Epithelial cell of prostate (primary cell): ENCODE measurements at regions not wholly inside any gene's neighbourhood (a gene's known extent, or its start where the extent isn't known, plus 50 kb on each side); places are given as distances from the start of the nearest gene placed in this dataset.
A peak's percentile ranks its signal among the peaks of the same experiment; 100 is the strongest.
"Not testable (repeated sequence)": the region's sequence is repeated elsewhere in the genome, so short reads cannot be mapped to it uniquely, and the experiment has no call there.

ENCODE experiments used
- DNase-seq: peaks from one replicate; pipeline ENCODE4 v3.0.0-alpha.2; 2011; ENCODE audit warnings: low read depth, low spot score
- H3K27ac ChIP-seq: fragments of 450-650 bp; 2 replicates; pipeline ENCODE4 v1.5.1; 2017; ENCODE audit warnings: mild to moderate bottlenecking

DNA sequence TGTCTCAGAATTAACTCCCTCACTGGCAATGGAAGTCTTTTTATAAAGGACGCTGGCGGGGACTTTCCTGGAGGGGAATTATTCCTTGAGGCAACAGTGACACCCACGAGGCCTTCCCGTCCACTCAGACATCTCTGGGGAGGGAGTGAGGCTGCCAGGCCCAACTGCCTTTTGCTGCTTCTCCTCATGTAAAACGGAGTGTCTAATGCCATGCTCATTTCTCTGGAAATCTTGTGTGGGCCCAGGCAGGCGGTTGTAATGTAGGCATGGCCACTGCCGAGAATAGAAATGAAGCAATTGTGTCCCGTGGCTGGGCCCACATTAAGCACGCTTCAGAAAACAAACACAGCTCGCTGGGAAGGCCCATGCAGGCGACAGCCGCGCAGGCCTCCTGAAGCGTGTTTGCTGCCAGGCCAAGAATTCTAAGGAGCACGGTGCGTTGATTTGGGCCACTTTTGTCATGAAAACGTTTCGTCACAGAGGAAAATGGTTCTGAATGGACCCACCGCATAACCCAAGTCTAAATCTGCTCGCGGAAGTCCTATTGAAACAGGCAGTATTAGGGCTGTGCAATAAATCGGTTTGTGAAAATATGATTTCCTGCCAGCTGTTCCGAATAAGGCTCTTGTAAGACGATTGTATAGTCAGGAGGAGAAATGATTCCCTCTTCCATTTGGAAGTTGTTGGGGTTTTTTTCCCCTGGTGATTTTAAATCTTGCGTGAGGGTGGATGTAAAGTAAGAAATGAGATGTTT, 104.2 kb upstream of the CHST15 start:
- no peak for DNase-seq
- H3K27ac ChIP-seq: no peak overlapping the region

DNA sequence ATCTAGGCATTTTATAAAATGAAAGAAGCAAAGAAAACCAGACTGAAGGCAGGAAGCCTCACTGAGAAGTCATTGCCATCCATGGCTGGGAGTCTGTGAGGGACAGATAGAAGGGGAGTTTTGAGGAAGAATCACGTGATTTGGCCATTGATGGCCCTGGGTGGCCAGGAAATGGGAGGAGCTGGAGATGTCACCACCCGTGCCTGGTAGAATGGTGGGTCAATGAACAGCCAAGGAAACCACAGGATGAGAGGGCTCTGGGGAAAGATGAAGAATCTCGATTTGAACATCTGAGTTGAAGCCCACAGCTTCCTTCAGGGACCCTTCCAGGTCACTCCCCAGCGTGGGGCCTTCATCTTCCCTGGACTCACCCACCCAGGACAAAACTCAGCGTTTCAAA, 103.3 kb upstream of the CHST15 start:
- no peak overlapping the region for H3K27ac ChIP-seq
- DNase-seq: no peak

DNA sequence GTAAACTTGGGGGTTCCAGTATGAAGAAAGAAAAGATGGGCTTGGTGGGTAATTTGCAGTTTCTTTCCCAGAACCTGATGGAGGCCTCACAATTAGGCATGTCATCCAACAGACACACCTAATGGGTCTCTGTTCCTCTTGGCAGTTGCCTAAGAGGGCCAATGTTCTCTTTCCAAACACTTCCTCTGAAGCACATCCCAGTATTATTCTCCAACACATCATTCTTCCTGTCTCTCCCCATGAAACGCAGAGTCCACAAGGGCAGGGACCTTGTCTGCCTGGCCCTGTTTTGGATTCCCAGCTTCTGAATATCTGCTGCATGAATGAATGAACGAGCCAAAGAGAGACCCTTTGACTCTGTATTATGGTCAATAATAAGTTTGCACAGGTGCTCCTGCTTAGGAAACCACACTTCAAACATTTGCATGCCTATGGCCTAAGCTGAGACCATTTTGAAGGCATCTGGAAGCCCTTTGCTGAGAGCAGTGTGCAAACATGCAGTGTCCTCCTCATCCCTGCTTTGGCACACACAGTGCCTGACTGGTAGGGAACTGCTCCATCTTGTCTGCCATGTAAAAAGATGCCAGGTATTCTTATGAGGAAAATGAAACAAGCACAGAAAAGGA, 100.9 kb upstream of the CHST15 start:
- H3K27ac ChIP-seq: no peak overlapping the region
- DNase-seq: no peak

DNA sequence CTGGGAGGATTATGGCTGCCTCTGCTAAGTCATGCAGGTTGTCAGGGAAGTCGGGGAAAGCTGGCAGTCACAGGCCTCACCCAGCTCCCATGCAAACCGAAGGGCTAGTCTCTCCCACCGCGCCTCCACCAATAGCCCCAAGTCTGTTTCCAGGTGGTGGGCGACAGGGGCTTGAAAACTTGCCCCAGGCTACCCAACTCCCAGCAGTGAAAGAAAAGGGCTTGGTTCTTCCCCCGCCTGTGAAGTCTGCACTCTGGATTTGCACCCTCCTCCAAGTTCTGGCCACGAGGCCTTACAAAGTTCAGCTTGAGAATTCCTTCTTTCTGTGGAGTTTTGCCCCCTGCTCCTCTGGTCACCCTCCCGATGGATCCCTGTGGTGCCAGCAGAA, 99.9 kb upstream of the CHST15 start:
- H3K27ac ChIP-seq: no peak overlapping the region
- DNase-seq: no peak

DNA sequence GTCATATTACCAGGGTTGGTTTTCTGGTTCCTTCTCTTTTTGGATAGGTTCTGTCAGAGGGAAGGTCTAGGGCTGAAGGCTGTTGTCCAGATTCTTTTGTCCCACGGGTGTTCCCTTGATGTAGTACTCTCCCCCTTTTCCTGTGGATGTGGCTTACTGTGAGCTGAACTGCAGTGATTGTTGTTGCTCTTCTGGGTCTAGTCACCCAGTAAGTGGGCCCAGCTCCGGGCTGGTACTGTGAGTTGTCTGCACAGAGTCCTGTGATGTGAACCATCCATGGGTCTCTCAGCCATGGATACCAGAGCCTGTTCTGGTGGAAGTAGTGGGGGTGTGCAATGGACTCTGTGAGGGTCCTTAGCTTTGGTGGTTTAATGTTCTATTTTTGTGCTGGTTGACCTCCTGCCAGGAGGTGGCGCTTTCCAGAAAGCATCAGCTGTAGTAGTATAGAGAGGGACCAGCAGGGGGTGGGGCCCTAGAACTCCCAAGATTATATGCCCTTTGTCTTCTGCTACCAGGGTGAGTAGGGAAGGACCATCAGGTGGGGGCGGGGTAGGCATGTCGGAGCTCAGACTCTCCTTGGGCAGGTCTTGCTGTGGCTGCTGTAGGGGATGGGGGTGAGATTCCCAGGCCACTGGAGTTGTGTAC, 99.4 kb upstream of the CHST15 start:
- DNase-seq, H3K27ac ChIP-seq: not testable (repeated sequence)

DNA sequence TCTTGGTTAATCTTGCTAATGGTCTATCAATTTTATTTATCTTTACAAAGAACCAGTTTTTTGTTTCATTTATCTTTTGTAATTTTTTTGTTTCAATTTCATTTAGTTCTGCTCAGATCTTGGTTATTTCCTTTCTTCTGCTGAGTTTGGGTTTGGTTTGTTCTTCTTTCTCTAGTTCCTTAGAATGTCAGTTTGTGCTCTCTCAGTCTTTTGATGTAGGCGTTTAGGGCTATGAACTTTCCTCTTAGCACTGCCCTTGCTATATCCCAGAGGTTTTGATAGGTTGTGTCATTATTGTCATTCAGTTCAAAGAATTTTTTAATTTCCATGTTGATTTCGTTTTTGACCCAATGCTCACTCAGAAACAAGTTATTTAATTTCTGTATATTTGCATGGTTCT, 97.1 kb upstream of the CHST15 start:
- DNase-seq, H3K27ac ChIP-seq: not testable (repeated sequence)

DNA sequence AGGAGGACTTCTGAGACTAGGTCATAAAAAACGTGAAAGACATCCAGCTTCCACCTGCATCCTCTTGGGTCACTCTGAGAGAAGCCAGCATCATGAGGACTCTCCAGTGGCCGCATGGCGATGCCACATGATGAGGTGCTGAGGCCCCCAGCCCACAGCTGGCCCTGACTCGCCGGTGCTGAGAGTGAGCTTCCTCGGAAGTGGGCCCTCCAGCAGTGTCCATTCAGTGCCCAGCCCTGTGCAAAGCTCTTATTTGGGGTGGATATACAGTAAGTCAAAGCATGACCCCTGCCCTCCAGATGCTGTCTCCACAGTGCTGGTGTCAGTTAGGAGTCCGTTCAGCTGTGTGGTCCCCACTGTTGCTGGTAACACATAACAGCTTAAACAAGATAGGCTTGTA, 93.6 kb upstream of the CHST15 start:
- no peak overlapping the region for H3K27ac ChIP-seq
- no peak for DNase-seq

DNA sequence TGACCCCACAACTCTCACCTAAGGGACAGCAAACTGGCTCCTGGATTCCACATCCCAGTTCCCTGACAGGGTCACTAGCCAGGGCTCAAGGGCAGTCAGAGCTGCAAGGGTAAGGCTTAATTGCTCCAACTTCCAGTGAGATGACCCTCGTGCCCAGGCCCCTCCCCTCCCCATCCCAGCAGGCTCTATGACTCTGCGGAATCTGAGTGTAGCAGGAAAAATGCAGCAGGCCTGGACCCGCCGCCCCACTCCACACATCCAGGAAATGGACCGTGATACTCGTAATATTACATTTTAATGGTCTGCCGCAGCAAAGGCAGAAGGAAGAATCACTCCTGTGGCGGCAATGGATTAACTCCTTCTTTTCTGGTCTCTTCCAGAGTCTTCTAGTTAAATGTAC, 91.7 kb upstream of the CHST15 start:
- H3K27ac ChIP-seq: peak overlapping the region; percentile 66
- peak; percentile 51 for DNase-seq

DNA sequence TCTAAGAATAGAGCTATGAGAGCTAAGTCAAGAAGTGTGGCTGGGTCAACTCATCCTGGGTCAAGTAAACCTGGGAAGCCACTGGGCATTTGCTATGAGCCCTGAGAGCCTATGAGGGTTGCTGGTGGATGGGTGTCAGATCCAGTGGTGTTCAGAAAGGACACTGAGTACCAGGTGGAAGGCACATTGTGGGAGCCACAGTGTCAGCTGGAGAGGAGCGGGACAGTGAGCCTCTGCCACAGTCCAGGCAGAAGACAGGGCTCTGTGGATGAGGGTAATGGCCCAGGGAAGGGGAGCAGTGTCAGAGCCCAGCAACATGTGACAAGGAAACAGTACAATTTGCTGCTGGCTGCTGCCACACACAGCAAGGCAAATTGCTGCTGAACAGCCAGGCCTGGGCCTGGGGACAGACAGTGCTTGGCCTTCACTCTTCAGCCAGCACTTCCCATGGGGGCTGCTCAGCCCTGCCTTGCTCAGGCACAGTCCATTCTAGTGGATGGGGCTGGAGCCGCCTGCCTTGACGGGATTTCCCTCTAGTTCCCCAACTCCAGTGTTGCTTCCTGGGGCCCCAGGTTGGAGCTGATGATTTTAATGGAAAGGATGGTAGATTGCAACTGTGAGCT, 90.9 kb upstream of the CHST15 start:
- H3K27ac ChIP-seq: no peak overlapping the region
- no peak for DNase-seq

DNA sequence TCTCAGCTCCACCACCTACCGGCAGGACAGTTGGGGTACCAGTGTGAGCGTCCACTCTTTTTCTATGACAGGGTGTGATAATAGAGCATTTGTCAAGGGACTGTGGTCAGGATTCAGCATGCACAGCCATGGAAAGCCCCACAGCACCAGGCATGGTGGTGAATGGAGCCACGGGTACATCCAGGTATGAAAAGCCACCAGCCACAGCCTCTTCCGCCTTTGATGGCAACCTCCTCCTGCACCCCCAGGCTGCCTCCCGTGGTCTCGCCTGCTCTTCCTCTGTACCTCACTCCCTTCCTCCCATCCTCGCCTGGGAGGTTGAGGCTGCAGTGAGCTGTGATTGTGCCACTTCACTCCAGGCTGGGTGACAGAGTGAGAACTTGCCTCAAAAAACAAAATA, 90.2 kb upstream of the CHST15 start:
- DNase-seq: no peak
- H3K27ac ChIP-seq: no peak overlapping the region

DNA sequence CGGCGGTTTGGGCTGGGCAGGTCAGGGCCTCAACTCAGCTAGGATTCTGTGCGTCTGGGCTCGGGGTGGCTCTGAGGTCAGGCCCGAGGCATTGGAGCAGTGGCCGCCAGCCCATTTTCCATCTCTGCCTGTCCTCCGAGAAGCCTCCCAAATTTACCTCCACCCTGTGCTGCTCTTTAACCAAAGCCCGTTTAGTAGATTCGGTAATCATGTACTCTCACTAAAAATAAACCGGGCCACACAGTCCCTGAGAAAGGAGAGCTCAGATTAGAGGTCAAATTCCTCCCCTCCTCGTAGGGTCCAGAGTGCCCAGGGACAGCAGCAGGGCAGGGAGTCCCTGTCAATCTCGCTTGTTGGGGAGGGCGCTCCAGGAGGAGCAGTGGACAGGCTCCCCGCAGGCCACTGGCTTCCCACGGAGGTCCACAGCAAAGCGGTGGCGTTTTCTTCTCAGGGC, 88.7 kb upstream of the CHST15 start:
- H3K27ac ChIP-seq: no peak overlapping the region
- DNase-seq: no peak

DNA sequence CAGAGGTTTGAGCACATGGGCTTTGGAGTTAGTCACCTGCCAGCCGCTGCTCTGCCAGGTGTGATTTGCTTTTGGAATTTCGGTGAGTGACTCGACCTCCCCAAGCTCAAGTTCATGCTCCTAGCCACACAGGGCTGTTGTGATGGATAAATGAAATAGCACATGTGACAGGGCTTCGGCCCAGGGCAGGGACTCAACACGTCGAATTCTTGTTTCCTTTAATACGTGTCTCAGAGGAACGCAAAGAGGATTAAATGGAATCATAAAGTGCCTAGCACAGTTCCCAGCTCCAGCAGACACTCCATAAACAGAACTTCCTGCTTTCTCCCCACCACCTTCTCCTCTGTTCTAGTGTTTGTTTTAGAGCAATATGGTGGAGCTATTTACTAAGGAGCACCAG, 88.3 kb upstream of the CHST15 start:
- no peak overlapping the region for H3K27ac ChIP-seq
- no peak for DNase-seq

DNA sequence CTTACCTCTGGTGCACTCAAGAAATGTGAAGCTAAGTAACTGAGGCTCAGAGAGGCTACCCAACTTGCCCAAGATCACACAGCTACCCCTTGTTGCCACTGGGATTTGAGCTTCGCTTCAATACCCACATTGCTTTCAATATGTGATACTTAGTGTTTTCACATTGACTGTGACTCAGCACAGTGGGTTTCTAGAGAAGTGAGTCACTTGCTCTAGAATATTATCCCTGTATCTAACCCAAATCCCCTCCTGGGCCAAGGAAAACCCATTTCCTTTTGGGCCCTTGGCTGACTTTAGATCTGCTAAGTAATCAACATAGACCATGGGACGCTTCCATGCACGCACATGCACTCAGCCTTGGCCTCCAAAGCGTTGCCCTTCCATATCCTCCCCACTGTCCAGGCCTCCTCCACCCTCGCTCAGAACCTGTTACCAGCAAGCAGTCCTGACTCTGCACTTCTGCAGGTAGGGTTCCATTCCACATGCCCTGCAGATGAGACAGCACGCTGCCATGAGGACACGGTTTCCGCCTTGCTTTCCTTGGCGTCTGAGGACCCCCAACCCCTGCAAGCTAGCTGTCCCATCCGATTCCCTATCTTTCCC, 87.7 kb upstream of the CHST15 start:
- H3K27ac ChIP-seq: no peak overlapping the region
- DNase-seq: peak; percentile 10

DNA sequence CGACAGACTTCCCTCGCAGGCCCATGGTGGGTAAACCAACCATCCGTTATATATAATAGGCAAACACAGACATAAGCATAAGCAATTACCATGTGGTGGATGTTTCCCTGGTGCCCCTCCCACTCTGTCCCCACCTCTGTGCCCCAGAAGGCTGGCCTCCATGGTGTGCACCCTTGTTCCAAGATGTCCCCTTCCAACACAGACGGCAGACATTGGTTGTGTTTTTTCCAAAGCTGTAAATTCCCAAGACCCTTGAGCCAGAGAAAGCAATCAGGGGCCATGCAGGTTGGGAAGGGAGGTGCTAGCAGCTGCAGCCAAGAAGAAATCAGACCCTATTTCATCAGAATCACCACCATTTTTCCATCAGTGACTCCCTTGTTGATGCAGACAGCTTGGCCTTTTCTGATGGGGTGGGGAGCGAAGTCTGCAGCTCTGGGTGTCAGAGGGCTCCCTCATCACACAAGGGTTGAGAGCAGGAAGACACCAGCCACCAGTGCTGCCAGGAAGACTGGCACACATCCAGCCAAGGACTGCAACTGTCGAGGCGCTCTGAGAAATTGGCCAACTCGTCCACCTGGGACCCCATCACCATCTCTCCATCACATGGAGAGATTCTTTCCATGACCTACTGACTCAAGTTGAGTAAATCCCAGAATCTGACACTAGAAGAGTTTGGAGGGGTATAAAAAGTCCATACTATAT, 86.8 kb upstream of the CHST15 start:
- H3K27ac ChIP-seq: no peak overlapping the region
- DNase-seq: no peak

DNA sequence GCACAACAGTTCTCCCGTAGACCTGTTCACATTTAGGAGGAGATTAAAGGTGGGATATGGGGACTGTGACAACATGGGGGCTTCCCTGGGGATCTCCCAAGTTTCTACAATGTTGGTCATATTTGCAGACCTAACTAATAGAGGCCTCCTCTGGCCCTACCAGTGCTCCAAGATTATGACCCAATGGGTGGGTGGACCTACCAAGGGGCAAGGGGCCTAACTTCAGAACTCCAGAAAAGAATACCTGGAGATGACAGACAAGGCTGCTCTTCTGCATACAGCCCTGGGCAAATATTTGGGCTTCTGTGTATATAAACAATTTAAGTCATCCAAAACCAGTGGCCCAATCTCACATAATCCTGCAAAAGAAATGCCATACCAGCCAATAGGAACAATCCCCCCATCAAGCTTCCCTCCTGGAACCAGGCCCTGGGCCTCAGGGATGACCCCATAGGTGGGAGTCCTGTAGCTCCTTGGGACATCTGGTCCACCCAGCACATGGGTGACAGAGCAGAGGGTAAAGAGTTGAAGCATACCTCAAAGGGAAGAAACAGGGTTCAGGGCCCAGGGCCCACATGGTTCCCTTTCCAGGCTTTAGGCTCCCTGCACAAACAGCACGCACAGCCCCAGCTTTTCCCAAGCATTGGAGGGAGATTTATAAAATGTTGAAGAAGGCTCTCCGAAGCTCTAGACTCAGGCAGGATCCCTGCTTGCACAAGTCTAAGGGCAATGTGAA, 86.1 kb upstream of the CHST15 start:
- DNase-seq: no peak
- H3K27ac ChIP-seq: no peak overlapping the region

DNA sequence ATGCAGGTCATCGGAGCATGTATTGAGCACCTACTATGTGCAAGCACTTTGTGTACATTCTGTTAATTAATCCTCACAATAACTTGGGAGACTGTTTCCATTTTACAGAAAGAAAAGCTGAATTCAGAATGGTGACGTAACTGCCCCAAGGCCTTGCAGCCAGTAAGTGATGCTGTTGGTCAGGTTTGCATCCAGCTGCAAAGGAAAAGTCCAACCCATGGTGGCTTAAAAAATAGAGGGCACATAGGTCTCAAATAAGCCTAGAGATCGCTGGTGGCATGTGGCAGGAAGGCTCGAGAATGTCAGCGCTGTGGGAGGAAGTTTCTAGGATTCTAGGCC, 83.8 kb upstream of the CHST15 start:
- no peak overlapping the region for H3K27ac ChIP-seq
- DNase-seq: no peak

DNA sequence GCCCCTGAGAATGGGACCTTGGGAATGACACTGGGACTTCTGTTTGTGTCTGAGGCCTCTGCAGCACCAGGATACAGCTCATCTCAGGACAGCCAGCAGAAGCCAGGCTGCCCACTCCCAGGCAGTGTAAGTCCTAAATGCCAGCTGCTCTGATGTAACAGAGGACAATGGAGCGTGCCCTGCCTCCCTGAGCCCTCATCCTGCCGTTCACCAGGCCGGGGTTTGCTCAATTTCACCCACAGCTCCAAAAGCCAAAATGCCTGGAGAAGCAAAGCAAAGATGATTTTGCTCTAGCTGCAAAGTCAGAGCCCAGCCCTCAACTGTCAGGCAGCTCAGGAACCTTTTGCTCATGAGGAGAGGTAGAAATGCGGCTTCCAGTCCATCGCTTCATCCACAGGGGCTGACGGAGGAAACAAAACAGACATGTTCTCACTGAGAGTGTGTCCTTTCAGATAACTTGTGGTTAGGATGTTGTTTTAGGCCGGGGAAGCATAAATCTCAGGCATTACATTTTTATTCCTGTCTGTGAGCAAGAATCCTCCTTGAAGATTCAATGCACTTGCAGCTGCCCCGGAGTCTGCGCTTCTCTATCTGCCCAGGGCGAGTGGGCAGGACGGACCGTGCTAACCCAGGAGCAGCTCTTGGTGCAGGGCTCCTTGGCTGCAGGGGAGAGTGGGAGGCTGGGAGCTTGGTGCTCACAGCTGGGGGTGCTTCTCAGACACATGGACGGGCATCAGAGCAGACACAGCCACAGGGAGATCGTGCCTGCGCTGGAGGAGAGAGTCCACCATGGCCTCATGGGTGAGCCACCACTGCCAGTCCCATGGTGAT, 83.2 kb upstream of the CHST15 start:
- no peak for DNase-seq
- no peak overlapping the region for H3K27ac ChIP-seq

DNA sequence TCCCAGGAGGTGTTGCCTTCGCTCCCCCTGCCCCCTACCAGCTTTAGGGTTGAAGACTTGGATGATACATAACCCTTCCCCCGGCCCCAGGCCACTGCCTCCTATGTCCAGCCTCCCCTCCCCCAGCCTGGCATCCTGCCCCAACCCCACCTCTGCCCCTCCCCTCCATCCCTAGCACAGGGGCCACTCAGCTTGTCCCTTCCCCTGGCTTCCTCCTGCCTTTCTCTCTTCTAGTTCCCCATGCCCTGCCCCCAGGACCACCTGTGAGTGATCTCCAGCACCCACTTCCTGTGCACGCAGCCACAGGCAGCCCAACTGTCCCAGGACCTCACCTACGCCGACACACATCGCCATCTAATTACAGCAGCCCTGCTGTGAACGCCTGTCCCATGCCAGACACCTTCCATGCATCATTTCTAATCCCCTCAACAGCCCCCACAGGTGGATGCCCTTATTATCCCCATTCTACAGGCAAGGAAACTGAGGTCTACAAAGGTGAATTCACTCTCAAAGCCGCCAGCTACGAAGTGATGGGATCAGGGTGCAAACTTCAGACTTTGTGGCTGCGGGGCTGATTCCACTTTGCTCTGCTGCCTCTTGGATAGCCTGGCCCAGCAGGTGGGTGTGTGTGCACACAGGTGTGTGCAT, 82.4 kb upstream of the CHST15 start:
- no peak for DNase-seq
- no peak overlapping the region for H3K27ac ChIP-seq
